GM18861 (cell line): ENCODE measurements at regions not wholly inside any gene's neighbourhood (a gene's known extent, or its start where the extent isn't known, plus 50 kb on each side); places are given as distances from the start of the nearest gene placed in this dataset.

Source experiments
- ATAC-seq: cut with Tn5 transposase; IDR thresholded peaks from one replicate; pipeline ENCODE4 v1.9.1; 2021; ENCODE audit not compliant: unreplicated experiment

DNA sequence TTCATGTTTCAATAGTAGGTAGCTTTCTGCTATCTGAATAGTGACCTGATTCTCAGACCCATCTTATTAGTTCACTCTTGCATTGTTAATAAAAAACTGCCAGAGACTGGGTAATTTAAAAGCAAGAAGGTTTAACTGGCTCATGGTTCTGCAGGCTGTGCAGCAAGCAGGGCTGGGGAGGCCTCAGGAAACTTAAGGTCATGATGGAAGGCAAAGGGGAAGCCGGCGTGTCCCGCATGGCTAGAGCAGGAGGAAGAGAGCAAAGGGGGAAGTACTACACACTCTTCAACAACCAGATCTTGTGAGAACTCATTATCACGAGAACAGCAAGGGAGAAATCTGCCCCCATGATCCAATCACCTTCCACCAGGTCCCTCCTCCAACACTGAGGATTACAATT, 185.2 kb upstream of the PITRM1 start:
- no peak for ATAC-seq

GRCh38 chr10:3355536-3355935, 183.0 kb upstream of the PITRM1 start:
- no peak for ATAC-seq

DNA sequence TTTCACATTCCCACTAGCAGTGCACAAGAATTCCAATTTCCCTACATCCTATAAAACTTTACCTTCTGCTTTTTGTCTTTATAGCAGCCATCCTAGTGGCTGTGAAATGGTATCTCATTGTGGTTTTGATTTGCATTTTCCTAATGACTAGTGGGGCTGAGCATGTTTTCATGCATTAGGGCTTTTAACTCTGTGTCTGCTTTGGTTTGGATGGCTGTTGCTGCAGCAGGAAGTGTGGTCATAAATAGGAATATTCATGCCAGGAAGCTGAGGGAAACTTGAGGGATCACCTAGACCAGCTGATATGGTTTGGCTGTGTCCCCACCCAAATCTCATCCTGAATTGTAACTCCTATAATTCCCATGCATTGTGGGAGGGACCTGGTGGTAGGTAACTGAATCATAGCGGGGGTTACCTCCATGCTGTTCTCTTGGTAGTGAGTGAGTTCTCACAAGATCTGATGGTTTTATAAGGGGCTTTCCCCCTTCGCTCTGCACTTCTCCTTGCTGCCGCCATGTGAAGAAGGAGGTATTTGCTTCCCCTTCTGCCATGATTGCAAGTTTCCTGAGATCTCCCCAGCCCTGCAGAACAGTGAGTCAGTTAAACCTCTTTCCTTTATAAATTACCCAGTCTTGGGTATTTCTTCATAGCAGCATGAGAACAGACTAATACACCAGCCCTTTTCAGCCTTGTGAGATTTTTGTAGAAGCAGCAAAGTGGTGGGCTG, 181.8 kb upstream of the PITRM1 start:
- no peak for ATAC-seq

GRCh38 chr10:3353235-3353634, 180.7 kb upstream of the PITRM1 start:
- no peak for ATAC-seq

DNA sequence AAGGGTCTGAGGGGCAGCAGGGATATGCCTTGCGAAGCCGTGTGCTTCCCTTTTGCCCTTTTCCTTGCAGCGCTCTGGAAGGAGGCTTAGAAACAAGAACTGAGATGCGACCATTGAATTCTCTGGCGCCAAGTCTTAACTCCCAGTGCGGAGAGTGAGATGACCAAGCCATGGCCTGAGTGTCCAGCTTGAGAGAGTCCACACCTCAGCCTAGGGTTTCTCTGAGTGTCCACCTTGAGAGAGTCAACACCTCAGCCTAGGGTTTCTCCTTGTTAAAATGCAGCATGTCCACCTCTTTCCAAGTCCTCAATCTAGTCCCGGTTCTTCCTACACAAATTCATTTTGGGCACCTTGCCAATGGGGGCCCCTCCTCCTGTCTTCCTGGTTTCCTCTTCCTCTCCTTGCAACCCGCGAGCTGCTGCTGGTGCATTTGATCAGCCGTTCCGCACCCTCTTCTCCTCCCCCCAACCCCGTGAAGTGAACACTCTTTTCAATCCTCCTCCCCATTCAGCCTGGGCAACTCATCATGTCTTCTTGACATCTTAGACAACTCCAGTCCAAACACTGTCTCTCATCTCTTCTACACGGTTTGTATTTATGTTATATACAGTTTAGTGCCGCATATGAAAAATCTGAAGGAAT, 178.2 kb upstream of the PITRM1 start:
- ATAC-seq = no peak

DNA sequence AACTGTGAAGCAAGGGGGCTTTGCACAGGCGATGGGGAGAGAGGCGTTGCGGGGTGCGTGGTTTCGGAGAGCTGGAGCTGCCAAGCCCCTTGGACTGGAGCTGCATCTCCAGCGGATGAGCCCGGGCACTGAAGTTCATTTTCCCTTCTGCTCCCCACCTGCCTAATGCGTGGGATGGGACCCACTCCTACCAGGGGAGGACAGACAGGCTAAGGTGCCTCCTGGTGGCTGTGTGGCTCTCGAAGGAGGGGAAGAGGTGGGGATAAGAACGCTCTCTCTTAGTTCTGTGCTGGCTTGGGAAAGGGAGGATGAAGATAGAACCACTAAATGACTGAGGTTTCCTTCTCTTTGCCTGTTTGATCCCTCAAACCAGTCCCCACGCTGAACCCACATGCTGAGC, 177.6 kb upstream of the PITRM1 start:
- ATAC-seq = no peak

GRCh38 chr10:3348564-3348963, 176.0 kb upstream of the PITRM1 start:
- ATAC-seq = no peak

DNA sequence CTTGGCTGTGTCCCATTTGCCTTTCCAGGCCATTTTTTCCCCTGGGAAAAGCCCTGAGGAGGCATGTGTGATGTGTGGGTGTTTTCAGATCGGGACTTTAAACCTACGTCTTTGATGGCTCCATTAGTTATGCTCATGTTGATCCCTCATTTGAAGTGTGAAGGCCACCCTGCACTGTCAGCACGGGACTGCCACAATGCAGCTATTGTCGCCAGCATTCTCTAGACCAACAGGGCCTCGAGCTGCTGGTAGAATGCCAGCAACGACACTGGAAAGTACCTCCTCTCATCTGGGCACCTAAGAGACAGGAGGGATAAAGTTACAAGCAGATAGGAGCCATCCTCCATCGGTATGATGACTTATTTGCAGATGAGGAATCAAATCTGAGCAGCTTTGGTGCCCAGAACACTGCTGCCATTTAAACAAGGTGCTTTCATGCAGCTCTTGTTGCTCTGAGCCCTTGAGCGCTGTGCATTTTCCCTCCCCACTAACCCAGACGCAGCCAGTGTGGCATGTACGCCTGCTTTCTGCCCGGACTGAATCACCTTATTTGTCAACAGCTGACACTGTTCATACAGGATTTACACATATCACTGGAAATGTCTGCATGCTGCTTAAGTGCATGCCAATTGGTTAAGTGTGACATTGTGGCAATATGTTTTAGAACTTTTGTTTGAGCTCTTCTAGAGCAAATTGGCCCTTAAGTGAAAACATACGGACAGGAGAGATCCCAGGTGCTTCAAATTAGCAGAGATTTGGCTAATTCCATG, 175.0 kb upstream of the PITRM1 start:
- no peak for ATAC-seq

GRCh38 chr10:3346851-3347250, 174.3 kb upstream of the PITRM1 start:
- no peak for ATAC-seq

- ATAC-seq = no peak
Measured at GRCh38 chr10:3342771-3343170, 170.2 kb upstream of the PITRM1 start.

GRCh38 chr10:3340127-3340730, 167.6 kb upstream of the PITRM1 start:
- no peak for ATAC-seq

DNA sequence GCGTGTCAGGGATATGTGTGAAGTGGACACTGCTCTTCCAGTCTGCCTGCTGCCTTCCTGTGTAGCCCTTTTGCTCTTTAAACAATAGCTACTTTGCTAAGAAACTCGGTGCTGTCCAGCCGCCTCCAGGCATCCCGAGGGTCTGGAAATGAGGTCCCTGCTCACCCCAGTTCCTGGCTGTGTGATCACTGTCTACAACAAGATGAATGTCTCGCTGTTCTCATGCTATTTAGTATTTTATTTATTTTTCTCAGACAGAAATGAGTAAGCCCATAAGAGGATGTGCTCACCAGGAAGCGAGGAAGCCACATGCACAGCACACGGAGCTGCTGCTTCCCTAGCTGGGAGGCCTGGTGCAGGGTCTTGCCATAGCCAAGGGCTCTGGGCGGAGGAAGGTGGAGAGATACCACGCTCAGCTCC, 167.0 kb upstream of the PITRM1 start:
- ATAC-seq = no peak

DNA sequence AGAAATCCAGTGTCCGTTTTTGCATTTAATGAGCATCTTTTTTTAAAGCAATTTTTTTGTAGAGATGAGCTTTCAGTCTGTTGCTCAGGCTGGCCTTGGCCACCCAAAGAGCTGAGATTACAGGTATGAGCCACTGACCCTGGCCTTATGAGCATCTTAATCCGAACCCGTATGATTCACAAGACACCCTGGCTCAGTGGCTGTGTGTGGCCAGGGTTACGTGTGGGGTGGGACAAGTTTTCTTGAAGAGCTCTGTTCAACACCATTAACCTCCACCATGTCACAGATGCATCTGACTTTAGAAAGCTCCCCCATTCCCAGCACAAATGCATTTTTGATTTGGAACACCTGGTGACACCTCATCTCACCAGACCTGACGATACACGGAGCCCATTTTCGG, 166.5 kb upstream of the PITRM1 start:
- ATAC-seq = no peak

DNA sequence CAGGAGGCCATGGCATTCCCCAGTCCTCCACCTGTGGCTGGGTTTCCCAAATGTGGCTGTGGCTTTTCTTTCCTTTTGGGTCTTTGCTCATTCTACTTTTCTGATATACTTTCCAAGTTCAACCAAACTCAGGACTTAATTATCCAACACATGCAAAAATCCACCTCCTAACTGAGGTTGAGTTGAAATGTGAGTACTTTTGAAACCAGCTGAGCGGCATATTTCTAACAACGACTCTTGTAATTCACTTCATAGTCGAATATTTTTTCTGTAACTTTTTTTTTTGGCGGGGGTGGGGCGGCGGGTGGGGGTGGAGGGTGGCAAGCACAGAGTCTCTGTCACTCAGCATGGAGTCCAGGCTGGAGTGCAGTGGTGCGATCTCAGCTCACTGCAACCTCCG, 165.2 kb upstream of the PITRM1 start:
- no peak for ATAC-seq

DNA sequence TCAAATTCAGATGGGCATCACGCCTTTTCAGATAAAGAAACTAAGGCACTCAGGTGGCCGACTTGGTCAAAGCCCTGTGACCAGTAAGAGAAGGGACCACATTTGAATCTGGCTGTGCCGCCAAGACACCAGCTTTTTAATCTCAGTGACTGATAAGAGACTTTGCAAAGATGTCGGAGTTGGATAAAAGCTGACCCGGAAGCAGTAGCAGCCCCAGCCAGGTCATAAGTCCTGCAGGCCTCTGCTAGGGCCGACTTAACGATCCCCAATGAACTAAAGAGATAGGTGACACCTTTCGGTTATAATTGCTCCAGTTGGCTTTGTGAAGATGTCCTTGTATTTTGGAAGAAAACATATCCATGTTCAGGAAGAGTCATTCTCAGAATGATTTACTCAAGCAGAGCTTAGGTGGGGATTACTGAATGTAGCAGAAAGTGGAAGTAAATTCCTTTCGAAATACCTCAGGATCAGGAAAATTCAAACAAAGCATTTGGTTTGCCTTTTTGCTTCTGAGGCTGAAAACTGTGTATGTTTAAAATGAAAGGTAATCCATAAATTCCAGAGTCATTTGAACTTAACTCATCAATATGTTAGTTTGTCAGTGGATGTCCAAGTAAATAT, 164.2 kb upstream of the PITRM1 start:
- ATAC-seq = no peak

GRCh38 chr10:3333426-3333825, 160.8 kb upstream of the PITRM1 start:
- ATAC-seq = no peak

GRCh38 chr10:3331690-3332230, 159.2 kb upstream of the PITRM1 start:
- no peak for ATAC-seq

- no peak for ATAC-seq
Measured at GRCh38 chr10:3331187-3331586, 158.6 kb upstream of the PITRM1 start.

DNA sequence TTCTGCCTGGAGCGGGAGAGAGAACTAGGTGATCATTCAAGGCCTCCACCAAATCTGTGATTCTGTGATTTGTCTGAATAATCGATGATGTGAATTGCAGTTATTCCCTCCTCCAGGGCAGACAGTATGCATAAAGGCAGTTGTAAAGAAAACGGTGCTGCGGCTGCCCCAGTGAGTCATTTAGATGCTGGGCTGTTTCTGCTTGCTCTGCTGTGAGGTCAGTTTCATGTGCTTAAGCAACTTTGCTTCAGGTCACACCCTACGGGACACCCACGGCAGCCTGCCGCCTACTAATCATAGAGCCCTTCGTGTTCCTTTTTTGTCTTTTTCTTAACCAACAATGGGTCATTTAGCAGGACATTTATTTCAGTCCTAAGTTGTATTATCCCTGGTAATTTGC, 158.1 kb upstream of the PITRM1 start:
- ATAC-seq = no peak

- no peak for ATAC-seq
Measured at GRCh38 chr10:3325954-3326750, 153.6 kb upstream of the PITRM1 start.
